HEK293 (cell line): ENCODE measurements at regions not wholly inside any gene's neighbourhood (a gene's known extent, or its start where the extent isn't known, plus 50 kb on each side); places are given as distances from the start of the nearest gene placed in this dataset.

Experiments
- ZBTB21 ChIP-seq: fragments of 450-650 bp; formaldehyde crosslinking; IDR thresholded peaks from 2 replicates; pipeline ENCODE4 v1.5.1; 2017; ENCODE audit warnings: missing biosample characterization, missing genetic modification characterization
- ZFP37 ChIP-seq: fragments of 450-650 bp; formaldehyde crosslinking; IDR thresholded peaks from 2 replicates; pipeline ENCODE4 v1.5.1; 2016; ENCODE audit warnings: missing biosample characterization, missing genetic modification characterization
- ZFP41 ChIP-seq: fragments of 450-650 bp; formaldehyde crosslinking; IDR thresholded peaks from 2 replicates; pipeline ENCODE4 v1.5.1; 2016; ENCODE audit warnings: missing biosample characterization, missing genetic modification characterization, borderline replicate concordance
- ZNF140 ChIP-seq: fragments of 450-650 bp; formaldehyde crosslinking; IDR thresholded peaks from 2 replicates; pipeline ENCODE4 v1.5.1; 2016; ENCODE audit warnings: missing biosample characterization, missing genetic modification characterization
- ZNF501 ChIP-seq: fragments of 450-650 bp; formaldehyde crosslinking; IDR thresholded peaks from 2 replicates; pipeline ENCODE4 v1.5.1; 2016; ENCODE audit warnings: missing biosample characterization, missing genetic modification characterization
- ZNF510 ChIP-seq: fragments of 450-650 bp; formaldehyde crosslinking; IDR thresholded peaks from 2 replicates; pipeline ENCODE4 v1.5.1; 2018; ENCODE audit warnings: mild to moderate bottlenecking, missing genetic modification characterization, missing biosample characterization; ENCODE audit not compliant: insufficient replicate concordance
- ZNF530 ChIP-seq: fragments of 450-650 bp; formaldehyde crosslinking; IDR thresholded peaks from 2 replicates; pipeline ENCODE4 v1.5.1; 2016; ENCODE audit warnings: low read depth, missing biosample characterization, missing genetic modification characterization
- ZNF76 ChIP-seq: fragments of 450-650 bp; formaldehyde crosslinking; IDR thresholded peaks from 2 replicates; pipeline ENCODE4; 2016; ENCODE audit warnings: low read depth, missing biosample characterization, missing genetic modification characterization, borderline replicate concordance
- ZNF791 ChIP-seq: fragments of 450-650 bp; formaldehyde crosslinking; IDR thresholded peaks from 2 replicates; pipeline ENCODE4 v1.5.1; 2016; ENCODE audit warnings: missing biosample characterization, missing genetic modification characterization
- TF ChIP-seq, protein P1 (sequence below): fragments of 450-650 bp; formaldehyde crosslinking; IDR thresholded peaks from 2 replicates; pipeline ENCODE4 v1.5.1; 2016; ENCODE audit warnings: missing biosample characterization, missing genetic modification characterization
- TF ChIP-seq, protein P2 (sequence below): fragments of 450-650 bp; formaldehyde crosslinking; IDR thresholded peaks from 2 replicates; pipeline ENCODE4 v1.5.1; 2016; ENCODE audit warnings: missing biosample characterization, missing genetic modification characterization
- TF ChIP-seq, protein P3 (sequence below): fragments of 450-650 bp; formaldehyde crosslinking; IDR thresholded peaks from 2 replicates; pipeline ENCODE4 v1.5.1; 2016; ENCODE audit warnings: missing biosample characterization, missing genetic modification characterization, low read depth
- TF ChIP-seq, protein P4 (sequence below): fragments of 450-650 bp; formaldehyde crosslinking; IDR thresholded peaks from 2 replicates; pipeline ENCODE4 v1.5.1; 2016; ENCODE audit warnings: missing biosample characterization, missing genetic modification characterization, low read depth

DNA sequence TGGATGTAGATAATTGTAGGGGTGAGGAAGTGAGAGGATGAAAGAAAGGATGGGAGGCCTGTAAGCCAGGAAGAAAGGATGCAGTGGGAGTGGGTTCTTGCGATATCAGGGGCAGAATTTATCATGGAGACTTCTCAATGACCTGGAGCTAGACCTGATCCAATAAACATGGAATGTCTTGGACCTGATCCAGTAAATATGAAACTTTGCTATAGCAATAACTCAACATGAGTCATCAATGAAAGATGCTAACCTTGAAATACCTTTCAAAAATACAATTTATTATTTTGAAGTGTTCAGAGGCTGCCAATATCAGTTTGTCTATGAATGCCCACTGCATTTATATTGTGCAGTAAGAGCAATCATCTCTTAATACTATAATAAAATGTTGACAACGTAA, 279.5 kb downstream of the POU4F1 start:
- TF ChIP-seq ZNF501 (no peak), ZNF530 (tag by site-specific recombination) (no peak), ZFP37 (tag by site-specific recombination) (no peak), ZNF76 (tag by site-specific recombination) (no peak), ZBTB21 (tag by site-specific recombination) (no peak), ZNF140 (tag by site-specific recombination) (no peak), ZNF510 (no peak), ZFP41 (no peak), ZNF791 (tag by site-specific recombination) (no peak)
- TF ChIP-seq, protein P1, sequence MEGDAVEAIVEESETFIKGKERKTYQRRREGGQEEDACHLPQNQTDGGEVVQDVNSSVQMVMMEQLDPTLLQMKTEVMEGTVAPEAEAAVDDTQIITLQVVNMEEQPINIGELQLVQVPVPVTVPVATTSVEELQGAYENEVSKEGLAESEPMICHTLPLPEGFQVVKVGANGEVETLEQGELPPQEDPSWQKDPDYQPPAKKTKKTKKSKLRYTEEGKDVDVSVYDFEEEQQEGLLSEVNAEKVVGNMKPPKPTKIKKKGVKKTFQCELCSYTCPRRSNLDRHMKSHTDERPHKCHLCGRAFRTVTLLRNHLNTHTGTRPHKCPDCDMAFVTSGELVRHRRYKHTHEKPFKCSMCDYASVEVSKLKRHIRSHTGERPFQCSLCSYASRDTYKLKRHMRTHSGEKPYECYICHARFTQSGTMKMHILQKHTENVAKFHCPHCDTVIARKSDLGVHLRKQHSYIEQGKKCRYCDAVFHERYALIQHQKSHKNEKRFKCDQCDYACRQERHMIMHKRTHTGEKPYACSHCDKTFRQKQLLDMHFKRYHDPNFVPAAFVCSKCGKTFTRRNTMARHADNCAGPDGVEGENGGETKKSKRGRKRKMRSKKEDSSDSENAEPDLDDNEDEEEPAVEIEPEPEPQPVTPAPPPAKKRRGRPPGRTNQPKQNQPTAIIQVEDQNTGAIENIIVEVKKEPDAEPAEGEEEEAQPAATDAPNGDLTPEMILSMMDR (tag by site-specific recombination): no peak
- TF ChIP-seq, protein P2, sequence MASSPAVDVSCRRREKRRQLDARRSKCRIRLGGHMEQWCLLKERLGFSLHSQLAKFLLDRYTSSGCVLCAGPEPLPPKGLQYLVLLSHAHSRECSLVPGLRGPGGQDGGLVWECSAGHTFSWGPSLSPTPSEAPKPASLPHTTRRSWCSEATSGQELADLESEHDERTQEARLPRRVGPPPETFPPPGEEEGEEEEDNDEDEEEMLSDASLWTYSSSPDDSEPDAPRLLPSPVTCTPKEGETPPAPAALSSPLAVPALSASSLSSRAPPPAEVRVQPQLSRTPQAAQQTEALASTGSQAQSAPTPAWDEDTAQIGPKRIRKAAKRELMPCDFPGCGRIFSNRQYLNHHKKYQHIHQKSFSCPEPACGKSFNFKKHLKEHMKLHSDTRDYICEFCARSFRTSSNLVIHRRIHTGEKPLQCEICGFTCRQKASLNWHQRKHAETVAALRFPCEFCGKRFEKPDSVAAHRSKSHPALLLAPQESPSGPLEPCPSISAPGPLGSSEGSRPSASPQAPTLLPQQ (tag by site-specific recombination): no peak
- TF ChIP-seq, protein P3, sequence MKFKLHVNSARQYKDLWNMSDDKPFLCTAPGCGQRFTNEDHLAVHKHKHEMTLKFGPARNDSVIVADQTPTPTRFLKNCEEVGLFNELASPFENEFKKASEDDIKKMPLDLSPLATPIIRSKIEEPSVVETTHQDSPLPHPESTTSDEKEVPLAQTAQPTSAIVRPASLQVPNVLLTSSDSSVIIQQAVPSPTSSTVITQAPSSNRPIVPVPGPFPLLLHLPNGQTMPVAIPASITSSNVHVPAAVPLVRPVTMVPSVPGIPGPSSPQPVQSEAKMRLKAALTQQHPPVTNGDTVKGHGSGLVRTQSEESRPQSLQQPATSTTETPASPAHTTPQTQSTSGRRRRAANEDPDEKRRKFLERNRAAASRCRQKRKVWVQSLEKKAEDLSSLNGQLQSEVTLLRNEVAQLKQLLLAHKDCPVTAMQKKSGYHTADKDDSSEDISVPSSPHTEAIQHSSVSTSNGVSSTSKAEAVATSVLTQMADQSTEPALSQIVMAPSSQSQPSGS: no peak
- TF ChIP-seq, protein P4, sequence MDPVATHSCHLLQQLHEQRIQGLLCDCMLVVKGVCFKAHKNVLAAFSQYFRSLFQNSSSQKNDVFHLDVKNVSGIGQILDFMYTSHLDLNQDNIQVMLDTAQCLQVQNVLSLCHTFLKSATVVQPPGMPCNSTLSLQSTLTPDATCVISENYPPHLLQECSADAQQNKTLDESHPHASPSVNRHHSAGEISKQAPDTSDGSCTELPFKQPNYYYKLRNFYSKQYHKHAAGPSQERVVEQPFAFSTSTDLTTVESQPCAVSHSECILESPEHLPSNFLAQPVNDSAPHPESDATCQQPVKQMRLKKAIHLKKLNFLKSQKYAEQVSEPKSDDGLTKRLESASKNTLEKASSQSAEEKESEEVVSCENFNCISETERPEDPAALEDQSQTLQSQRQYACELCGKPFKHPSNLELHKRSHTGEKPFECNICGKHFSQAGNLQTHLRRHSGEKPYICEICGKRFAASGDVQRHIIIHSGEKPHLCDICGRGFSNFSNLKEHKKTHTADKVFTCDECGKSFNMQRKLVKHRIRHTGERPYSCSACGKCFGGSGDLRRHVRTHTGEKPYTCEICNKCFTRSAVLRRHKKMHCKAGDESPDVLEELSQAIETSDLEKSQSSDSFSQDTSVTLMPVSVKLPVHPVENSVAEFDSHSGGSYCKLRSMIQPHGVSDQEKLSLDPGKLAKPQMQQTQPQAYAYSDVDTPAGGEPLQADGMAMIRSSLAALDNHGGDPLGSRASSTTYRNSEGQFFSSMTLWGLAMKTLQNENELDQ (tag by site-specific recombination): no peak
